HG03378 (cell line): ENCODE measurements at regions not wholly inside any gene's neighbourhood (a gene's known extent, or its start where the extent isn't known, plus 50 kb on each side); places are given as distances from the start of the nearest gene placed in this dataset.

ENCODE experiments used
- ATAC-seq: cut with Tn5 transposase; IDR thresholded peaks from one replicate; pipeline ENCODE4 v1.9.1; 2021; ENCODE audit warnings: mild to moderate bottlenecking, moderate library complexity; ENCODE audit not compliant: unreplicated experiment

GRCh38 chr13:109671919-109672318, 114.5 kb downstream of the IRS2 start:
- no peak for ATAC-seq

- no peak for ATAC-seq
Measured at GRCh38 chr13:109670776-109671175, 115.6 kb downstream of the IRS2 start.

GRCh38 chr13:109669956-109670355, 116.4 kb downstream of the IRS2 start:
- no peak for ATAC-seq

- no peak for ATAC-seq
Measured at GRCh38 chr13:109669234-109669612, 117.2 kb downstream of the IRS2 start.

GRCh38 chr13:109668433-109669233, 117.8 kb downstream of the IRS2 start:
- no peak for ATAC-seq

GRCh38 chr13:109667807-109668291, 118.5 kb downstream of the IRS2 start:
- no peak for ATAC-seq

GRCh38 chr13:109667056-109667455, 119.3 kb downstream of the IRS2 start:
- ATAC-seq = no peak

- ATAC-seq = no peak
Measured at GRCh38 chr13:109666656-109667055, 119.7 kb downstream of the IRS2 start.

GRCh38 chr13:109665781-109666249, 120.6 kb downstream of the IRS2 start:
- ATAC-seq = no peak

GRCh38 chr13:109665240-109665639, 121.1 kb downstream of the IRS2 start:
- no peak for ATAC-seq

- ATAC-seq = no peak
Measured at GRCh38 chr13:109657395-109657794, 129.0 kb downstream of the IRS2 start.

- no peak for ATAC-seq
Measured at GRCh38 chr13:109656206-109656605, 130.2 kb downstream of the IRS2 start.

- no peak for ATAC-seq
Measured at GRCh38 chr13:109655611-109656010, 130.8 kb downstream of the IRS2 start.

- no peak for ATAC-seq
Measured at GRCh38 chr13:109655206-109655600, 131.2 kb downstream of the IRS2 start.

- no peak for ATAC-seq
Measured at GRCh38 chr13:109654341-109655205, 131.8 kb downstream of the IRS2 start.

GRCh38 chr13:109652531-109652930, 133.9 kb downstream of the IRS2 start:
- ATAC-seq = no peak

GRCh38 chr13:109651854-109652253, 134.5 kb downstream of the IRS2 start:
- ATAC-seq = no peak

GRCh38 chr13:109651311-109651710, 135.1 kb downstream of the IRS2 start:
- no peak for ATAC-seq

GRCh38 chr13:109650861-109651260, 135.5 kb downstream of the IRS2 start:
- ATAC-seq = no peak

- no peak for ATAC-seq
Measured at GRCh38 chr13:109649713-109650112, 136.7 kb downstream of the IRS2 start.

- ATAC-seq = no peak
Measured at GRCh38 chr13:109647699-109648098, 138.7 kb downstream of the IRS2 start.

- no peak for ATAC-seq
Measured at GRCh38 chr13:109647053-109647452, 139.3 kb downstream of the IRS2 start.
